Mesothelial cell of epicardium (in vitro differentiated cells): ENCODE measurements at regions not wholly inside any gene's neighbourhood (a gene's known extent, or its start where the extent isn't known, plus 50 kb on each side); places are given as distances from the start of the nearest gene placed in this dataset.
A peak's percentile ranks its signal among the peaks of the same experiment; 100 is the strongest.

Experiments used
- DNase-seq, 2 experiments: peaks; one replicate each; pipeline ENCODE4 v3.0.0; 2021; ENCODE audit warnings: low spot score in 2 of 2; ENCODE audit not compliant: unreplicated experiment in 2 of 2
- H3K27ac Mint-ChIP-seq: 2 replicates; pipeline ENCODE4 v1.8.0; 2021; ENCODE audit warnings: mixed read lengths
- H3K27me3 Mint-ChIP-seq: 2 replicates; pipeline ENCODE4 v1.8.0; 2021; ENCODE audit warnings: low read depth, mixed read lengths
- H3K36me3 Mint-ChIP-seq: 2 replicates; pipeline ENCODE4 v1.8.0; 2021; ENCODE audit warnings: mixed read lengths
- H3K4me1 Mint-ChIP-seq: 2 replicates; pipeline ENCODE4 v1.8.0; 2021; ENCODE audit warnings: mixed read lengths
- H3K4me3 Mint-ChIP-seq: 2 replicates; pipeline ENCODE4 v1.8.0; 2021; ENCODE audit warnings: mild to moderate bottlenecking, moderate library complexity, mixed read lengths
- H3K9me3 Mint-ChIP-seq: 2 replicates; pipeline ENCODE4 v1.8.0; 2021; ENCODE audit warnings: mixed read lengths
- TF ChIP-seq, protein P1 (sequence below): fragments of 200-600 bp; sonication (generic); IDR thresholded peaks from one replicate; pipeline ENCODE4 v1.5.0; 2021; ENCODE audit warnings: antibody characterized with exemption; ENCODE audit not compliant: unreplicated experiment

DNA sequence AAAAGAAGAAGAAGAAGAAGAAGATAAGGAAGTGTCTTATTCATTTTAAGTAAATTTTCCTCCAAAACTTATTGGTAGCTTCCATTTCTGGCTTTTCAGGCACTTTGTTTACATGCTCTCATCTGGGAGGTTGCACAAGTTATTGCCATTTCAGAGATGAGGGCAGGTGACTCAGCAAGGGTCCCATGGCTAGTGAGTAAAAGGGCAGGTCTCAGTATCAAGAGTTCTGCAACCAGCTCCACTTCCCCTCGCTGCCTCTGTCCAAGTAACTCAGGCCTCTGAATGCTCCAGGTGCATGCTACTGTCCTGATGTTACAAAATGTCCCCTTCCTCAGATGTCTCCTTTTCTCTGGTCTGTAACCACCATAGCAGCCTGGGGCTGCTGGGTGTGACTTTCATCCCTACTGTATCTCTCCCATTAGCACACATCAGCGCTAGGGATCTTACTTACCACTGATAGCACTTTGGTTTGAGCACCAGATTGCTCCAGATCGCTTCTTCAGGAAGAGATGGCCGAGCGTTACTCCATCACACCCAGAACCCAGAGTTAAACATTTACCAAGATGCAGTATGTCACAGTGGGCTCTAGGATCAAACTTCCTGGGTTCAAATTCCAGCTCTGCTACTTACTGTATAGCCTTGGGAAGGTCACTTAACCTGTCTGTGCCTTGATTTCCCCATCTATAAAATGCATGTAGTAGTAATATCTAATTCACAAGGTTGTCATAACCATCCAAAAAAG lies 57.4 kb upstream of the LAPTM4A start:
- no peak for DNase-seq
- H3K27me3 Mint-ChIP-seq: no peaks in the 10 kb centered on the region
- H3K36me3 Mint-ChIP-seq: no peaks in the 10 kb centered on the region
- H3K4me1 Mint-ChIP-seq: peaks cover 19% of the 10 kb centered on the region
- H3K9me3 Mint-ChIP-seq: peaks cover 3% of the 10 kb centered on the region
- TF ChIP-seq, protein P1, sequence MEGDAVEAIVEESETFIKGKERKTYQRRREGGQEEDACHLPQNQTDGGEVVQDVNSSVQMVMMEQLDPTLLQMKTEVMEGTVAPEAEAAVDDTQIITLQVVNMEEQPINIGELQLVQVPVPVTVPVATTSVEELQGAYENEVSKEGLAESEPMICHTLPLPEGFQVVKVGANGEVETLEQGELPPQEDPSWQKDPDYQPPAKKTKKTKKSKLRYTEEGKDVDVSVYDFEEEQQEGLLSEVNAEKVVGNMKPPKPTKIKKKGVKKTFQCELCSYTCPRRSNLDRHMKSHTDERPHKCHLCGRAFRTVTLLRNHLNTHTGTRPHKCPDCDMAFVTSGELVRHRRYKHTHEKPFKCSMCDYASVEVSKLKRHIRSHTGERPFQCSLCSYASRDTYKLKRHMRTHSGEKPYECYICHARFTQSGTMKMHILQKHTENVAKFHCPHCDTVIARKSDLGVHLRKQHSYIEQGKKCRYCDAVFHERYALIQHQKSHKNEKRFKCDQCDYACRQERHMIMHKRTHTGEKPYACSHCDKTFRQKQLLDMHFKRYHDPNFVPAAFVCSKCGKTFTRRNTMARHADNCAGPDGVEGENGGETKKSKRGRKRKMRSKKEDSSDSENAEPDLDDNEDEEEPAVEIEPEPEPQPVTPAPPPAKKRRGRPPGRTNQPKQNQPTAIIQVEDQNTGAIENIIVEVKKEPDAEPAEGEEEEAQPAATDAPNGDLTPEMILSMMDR: no peak
- H3K27ac Mint-ChIP-seq: no peak overlapping the region
- H3K4me3 Mint-ChIP-seq: no peak overlapping the region

DNA sequence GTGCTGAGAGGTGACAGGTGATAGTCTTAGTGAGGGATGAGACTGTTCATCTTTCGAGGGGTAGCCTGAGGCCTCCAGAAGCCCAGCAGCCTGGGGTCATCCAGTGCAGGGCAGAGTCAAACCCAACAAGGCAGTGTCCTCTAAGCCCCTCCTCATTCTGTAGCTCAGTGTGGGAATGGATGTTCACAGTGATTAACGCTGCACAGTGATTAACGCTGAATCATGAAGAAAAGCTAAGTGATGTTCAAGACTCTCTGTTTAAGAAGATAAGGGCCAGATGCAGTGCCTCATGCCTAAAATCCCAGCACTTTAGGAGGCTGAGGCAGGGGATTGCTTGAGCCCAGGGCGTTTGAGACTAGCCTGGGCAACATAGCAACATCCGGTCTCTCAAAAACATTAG lies 56.3 kb upstream of the LAPTM4A start:
- TF ChIP-seq, protein P1: no peak
- Mint-ChIP-seq H3K4me3 (no peak overlapping the region), H3K9me3 (peaks cover 6% of the 10 kb centered on the region), H3K36me3 (no peaks in the 10 kb centered on the region), H3K27me3 (no peaks in the 10 kb centered on the region), H3K4me1 (peaks cover 15% of the 10 kb centered on the region), H3K27ac (peak overlapping the region; percentile 4)
- no peak for DNase-seq

DNA sequence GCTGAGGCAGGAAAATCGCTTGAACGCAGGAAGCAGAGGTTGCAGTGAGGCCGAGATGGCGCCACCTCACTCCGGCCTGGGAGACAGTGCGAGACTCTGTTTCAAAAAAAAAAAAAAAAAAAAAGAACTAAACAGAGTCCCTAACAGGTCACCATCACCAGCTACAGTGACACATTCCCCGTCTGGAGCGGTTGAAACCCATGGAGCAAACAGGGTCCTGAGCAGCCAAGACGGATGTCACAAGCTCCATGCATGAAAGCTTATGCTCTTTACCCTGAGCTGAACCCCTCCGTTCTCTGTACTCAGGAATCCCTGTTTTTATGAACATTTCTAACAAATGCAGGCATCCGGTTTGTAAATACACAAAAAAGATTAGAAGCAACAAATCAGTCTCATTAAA lies 55.9 kb upstream of the LAPTM4A start:
- TF ChIP-seq, protein P1: no peak
- Mint-ChIP-seq H3K36me3 (no peaks in the 10 kb centered on the region), H3K9me3 (peaks cover 10% of the 10 kb centered on the region), H3K4me3 (no peak overlapping the region), H3K27me3 (no peaks in the 10 kb centered on the region), H3K27ac (no peak overlapping the region), H3K4me1 (peaks cover 15% of the 10 kb centered on the region)
- no peak for DNase-seq

DNA sequence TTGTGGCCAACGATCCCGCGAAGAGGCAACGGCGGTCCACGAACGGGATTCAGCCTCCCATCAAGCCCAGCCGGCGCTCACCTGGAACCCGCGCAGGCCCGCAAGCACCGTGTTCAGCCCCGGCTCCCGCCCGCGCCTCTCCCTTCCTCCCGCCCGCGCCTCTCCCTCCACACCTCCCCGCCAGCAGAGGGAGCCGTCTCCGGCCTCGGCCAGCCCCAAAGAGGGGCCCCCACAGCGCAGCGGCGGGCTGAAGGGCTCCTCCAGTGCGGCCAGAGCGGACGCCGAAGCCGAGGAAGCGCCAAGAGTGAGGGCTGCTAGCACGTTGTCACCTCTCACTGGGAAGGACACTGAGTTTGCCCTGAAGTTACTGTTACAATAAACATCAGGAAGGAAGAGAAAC lies 55.3 kb upstream of the LAPTM4A start:
- H3K4me3 Mint-ChIP-seq: peak overlapping the region; percentile 68
- TF ChIP-seq, protein P1: peak; percentile 64
- H3K36me3 Mint-ChIP-seq: no peaks in the 10 kb centered on the region
- no peaks in the 10 kb centered on the region for H3K27me3 Mint-ChIP-seq
- peak; percentile 56 to 83 for DNase-seq
- peaks cover 13% of the 10 kb centered on the region for H3K9me3 Mint-ChIP-seq
- H3K27ac Mint-ChIP-seq: peak overlapping the region; percentile 68
- peaks cover 15% of the 10 kb centered on the region for H3K4me1 Mint-ChIP-seq

DNA sequence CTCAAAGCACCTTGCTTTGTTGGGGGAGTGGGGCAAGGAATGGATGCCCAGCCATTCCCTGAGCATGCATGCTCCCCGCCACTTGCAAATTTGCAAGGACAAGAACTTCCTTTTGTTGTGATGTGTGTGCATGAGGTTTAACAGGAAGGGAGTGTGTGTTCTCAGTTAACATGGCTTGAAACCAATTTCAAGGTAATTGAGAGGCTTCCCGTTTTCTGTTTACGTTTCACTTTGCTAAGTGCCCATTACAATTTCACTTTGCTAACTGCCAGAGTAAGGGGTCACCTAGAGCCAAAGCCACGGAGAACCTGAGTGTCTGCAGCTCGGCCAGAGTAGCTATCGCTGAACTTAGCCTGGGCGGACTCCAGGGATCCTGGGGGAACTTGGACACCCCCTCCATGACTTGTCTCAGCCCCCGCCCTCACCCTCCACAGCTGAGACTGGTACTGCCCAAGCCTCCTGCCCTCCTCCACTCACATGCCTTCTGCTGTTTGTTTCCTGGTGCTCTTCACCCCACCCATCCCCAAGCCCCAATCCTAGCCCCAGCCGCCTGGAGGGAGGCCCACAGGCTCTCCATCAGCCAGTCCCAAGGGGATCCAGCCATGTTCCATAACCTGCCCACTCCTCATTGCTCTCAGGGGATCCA lies 53.6 kb upstream of the LAPTM4A start:
- H3K36me3 Mint-ChIP-seq: no peaks in the 10 kb centered on the region
- no peak for DNase-seq
- H3K27ac Mint-ChIP-seq: no peak overlapping the region
- H3K4me1 Mint-ChIP-seq: peaks cover 10% of the 10 kb centered on the region
- H3K9me3 Mint-ChIP-seq: peaks cover 10% of the 10 kb centered on the region
- no peak overlapping the region for H3K4me3 Mint-ChIP-seq
- TF ChIP-seq, protein P1: no peak
- no peaks in the 10 kb centered on the region for H3K27me3 Mint-ChIP-seq
